ENCODE measurements at regions not wholly inside any gene's neighbourhood (a gene's known extent, or its start where the extent isn't known, plus 50 kb on each side); places are given as distances from the start of the nearest gene placed in this dataset.

- Histone ChIP-seq H3K27ac (no peak overlapping the region), H3K4me3 (no peak overlapping the region), H3K4me1 (no peaks in the 10 kb centered on the region), H3K36me3 (no peaks in the 10 kb centered on the region), H3K27me3 (no peaks in the 10 kb centered on the region), H3K9me3 (no peaks in the 10 kb centered on the region)
- ATAC-seq, result no peak
- TF ChIP-seq CTCF (IDR thresholded peaks at IDR 0.05), result no peak
- no peak for DNase-seq
- intact Hi-C loops (cut with DNase I), result no loop called here
Measured at GRCh38 chr16:87249425-87249824, 67.8 kb downstream of the C16orf95 start.

GRCh38 chr16:87250431-87250960, 66.7 kb downstream of the C16orf95 start:
- ATAC-seq (no peak), DNase-seq (peak in 2 of 4 donors; percentile 61 to 62)
- H3K27ac ChIP-seq, result no peak overlapping the region
- H3K4me1 ChIP-seq, result no peaks in the 10 kb centered on the region
- no peaks in the 10 kb centered on the region for H3K36me3 ChIP-seq
- no peaks in the 10 kb centered on the region for H3K27me3 ChIP-seq
- TF ChIP-seq CTCF (IDR thresholded peaks at IDR 0.05), result no peak
- H3K9me3 ChIP-seq, result no peaks in the 10 kb centered on the region
- intact Hi-C loops (cut with DNase I), result no loop called here
- no peak overlapping the region for H3K4me3 ChIP-seq

DNA sequence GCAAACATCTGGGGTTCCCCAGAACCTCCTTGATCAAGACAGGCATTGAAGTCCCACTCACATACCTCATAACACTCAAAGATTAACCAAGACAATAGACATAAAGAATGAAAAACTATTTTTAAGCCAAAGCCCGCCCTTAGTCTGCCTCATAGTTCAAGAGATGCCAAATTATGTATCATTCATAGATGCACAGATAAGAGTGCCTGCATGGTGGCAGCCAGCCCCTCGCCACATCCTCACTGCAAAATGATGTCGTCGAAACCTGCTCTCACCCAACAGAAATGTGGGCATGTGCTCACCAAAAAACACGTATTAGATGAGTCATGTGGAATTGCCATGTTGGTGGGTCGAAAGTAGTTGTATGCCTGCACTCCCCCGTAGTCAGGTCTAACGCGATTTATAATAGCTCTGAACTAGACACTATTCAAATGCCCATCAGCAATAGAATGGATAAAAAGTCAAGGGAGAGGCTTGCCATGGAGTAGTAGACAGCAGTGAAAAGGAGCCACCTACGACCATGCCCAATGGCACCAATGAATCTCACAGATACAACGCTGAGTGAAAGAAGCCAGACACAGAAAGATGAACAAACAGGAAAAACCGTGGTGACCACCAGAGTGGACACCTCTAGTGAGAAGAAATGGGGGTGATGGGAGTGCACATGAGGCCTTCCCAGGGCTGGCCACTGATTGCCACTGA, 64.8 kb downstream of the C16orf95 start:
- intact Hi-C loops (cut with DNase I), result no loop called here
- DNase-seq (no peak), ATAC-seq (no peak)
- H3K4me1 ChIP-seq, result no peaks in the 10 kb centered on the region
- no peaks in the 10 kb centered on the region for H3K36me3 ChIP-seq
- H3K9me3 ChIP-seq, result no peaks in the 10 kb centered on the region
- no peak for TF ChIP-seq CTCF (IDR thresholded peaks at IDR 0.05)
- no peak overlapping the region for H3K27ac ChIP-seq
- H3K4me3 ChIP-seq, result no peak overlapping the region
- H3K27me3 ChIP-seq, result no peaks in the 10 kb centered on the region
